Activated CD8-positive, alpha-beta T cell treated with anti-CD3 and anti-CD28 coated beads for 36 hours (primary cell): ENCODE measurements at regions not wholly inside any gene's neighbourhood (a gene's known extent, or its start where the extent isn't known, plus 50 kb on each side); places are given as distances from the start of the nearest gene placed in this dataset.

Experiments used
- ATAC-seq: fragments of 200-7000 bp; cut with Tn5 transposase; one replicate; pipeline ENCODE4 v1.10.0; 2021; ENCODE audit warnings: mild to moderate bottlenecking, moderate library complexity
- CTCF ChIA-PET: fragments of 350-600 bp; sonication (Branson Sonifier 250); formaldehyde crosslinking; loops from one replicate; lab custom pipeline; 2021; ENCODE audit warnings: antibody characterized with exemption; lab: Charles Lee
- POLR2A ChIA-PET: fragments of 350-600 bp; sonication (Branson Sonifier 250); formaldehyde crosslinking; loops from one replicate; lab custom pipeline; 2021; ENCODE audit warnings: antibody characterized with exemption; lab: Charles Lee
- DNase-seq: peaks from one replicate; pipeline ENCODE4 v3.0.0-alpha.2; 2020
- H3K27ac Mint-ChIP-seq: one replicate; pipeline ENCODE4 v1.8.0; 2021; ENCODE audit warnings: mild to moderate bottlenecking, mixed read lengths
- H3K27me3 Mint-ChIP-seq: one replicate; pipeline ENCODE4 v1.8.0; 2021; ENCODE audit warnings: mixed read lengths
- H3K36me3 Mint-ChIP-seq: one replicate; pipeline ENCODE4 v1.8.0; 2021; ENCODE audit warnings: low read depth, mixed read lengths
- H3K4me1 Mint-ChIP-seq: one replicate; pipeline ENCODE4 v1.8.0; 2021; ENCODE audit warnings: low read depth, mixed read lengths
- H3K4me3 Mint-ChIP-seq: one replicate; pipeline ENCODE4 v1.8.0; 2021; ENCODE audit warnings: mild to moderate bottlenecking, moderate library complexity, mixed read lengths
- H3K9me3 Mint-ChIP-seq: one replicate; pipeline ENCODE4 v1.8.0; 2021; ENCODE audit warnings: mixed read lengths
- CTCF ChIP-seq: fragments of 200-600 bp; IDR thresholded peaks from one replicate; pipeline ENCODE4 v1.8.0; 2022; ENCODE audit warnings: antibody characterized with exemption, mild to moderate bottlenecking
- intact Hi-C: fragments of 100-400 bp; cut with micrococcal nuclease; formaldehyde crosslinking; loops from one replicate; pipeline ENCODE4 v1.10.0; 2022

- Mint-ChIP-seq H3K9me3 (peaks cover 5% of the 10 kb centered on the region), H3K4me1 (no peaks in the 10 kb centered on the region), H3K27me3 (no peaks in the 10 kb centered on the region), H3K36me3 (no peaks in the 10 kb centered on the region), H3K4me3 (no peak overlapping the region), H3K27ac (no peak overlapping the region)
- ATAC-seq (no peak), DNase-seq (no peak)
- CTCF ChIA-PET: no interaction called here
- intact Hi-C loops: no loop called here
- no peak for TF ChIP-seq CTCF
- POLR2A ChIA-PET: no interaction called here
Measured at GRCh38 chr14:83441801-83442200, 1908.1 kb upstream of the SEL1L start.

- TF ChIP-seq CTCF: no peak
- ChIA-PET POLR2A (interaction anchor here (0.7 kb wide), 1 partner anchor 447 kb away, joined by 3 read pairs; no protein-coding TSS in a partner anchor), CTCF (no interaction called here)
- Mint-ChIP-seq H3K27ac (no peak overlapping the region), H3K27me3 (no peaks in the 10 kb centered on the region), H3K4me3 (no peak overlapping the region), H3K4me1 (no peaks in the 10 kb centered on the region), H3K9me3 (peaks cover 18% of the 10 kb centered on the region), H3K36me3 (no peaks in the 10 kb centered on the region)
- DNase-seq (no peak), ATAC-seq (no peak)
- intact Hi-C loops: no loop called here
Measured at GRCh38 chr14:83455561-83455960, 1921.9 kb upstream of the SEL1L start.

- POLR2A ChIA-PET: no interaction called here
- Mint-ChIP-seq H3K27ac (no peak overlapping the region), H3K4me1 (no peaks in the 10 kb centered on the region), H3K27me3 (no peaks in the 10 kb centered on the region), H3K4me3 (no peak overlapping the region), H3K36me3 (no peaks in the 10 kb centered on the region), H3K9me3 (peaks cover 22% of the 10 kb centered on the region)
- CTCF ChIA-PET: no interaction called here
- ATAC-seq: no peak
- TF ChIP-seq CTCF: no peak
- intact Hi-C loops: loop anchor here (10.0 kb wide), 1 partner anchor 747 kb away; no protein-coding TSS in a partner anchor
- DNase-seq: no peak
Measured at GRCh38 chr14:83461521-83461920, 1927.9 kb upstream of the SEL1L start.

DNA sequence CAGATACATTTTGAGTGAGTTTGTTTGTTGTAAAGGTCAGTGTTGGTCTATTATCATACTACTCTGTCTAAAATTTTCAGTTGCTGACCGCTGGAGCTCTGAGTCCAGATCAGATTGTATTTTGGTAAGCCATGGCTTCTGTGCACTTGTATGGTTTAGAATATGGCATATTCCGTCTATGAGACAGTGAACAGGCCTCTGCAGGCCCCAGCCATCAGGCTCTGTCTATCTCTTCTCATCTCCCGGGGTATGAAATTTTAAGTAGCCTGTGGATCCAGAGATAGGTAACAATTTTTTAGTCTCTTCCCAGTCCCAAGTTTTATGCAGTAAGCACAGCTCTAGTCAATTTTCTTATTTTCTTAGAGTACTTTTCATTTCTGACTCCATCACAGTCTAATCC is 1929.1 kb upstream of the SEL1L start:
- Mint-ChIP-seq H3K4me1 (no peaks in the 10 kb centered on the region), H3K4me3 (no peak overlapping the region), H3K9me3 (peaks cover 19% of the 10 kb centered on the region), H3K27ac (no peak overlapping the region), H3K27me3 (no peaks in the 10 kb centered on the region), H3K36me3 (no peaks in the 10 kb centered on the region)
- ATAC-seq: no peak
- no peak for DNase-seq
- POLR2A ChIA-PET: no interaction called here
- TF ChIP-seq CTCF: no peak
- intact Hi-C loops: loop anchor here (10.0 kb wide), 1 partner anchor 748 kb away; no protein-coding TSS in a partner anchor
- CTCF ChIA-PET: no interaction called here

DNA sequence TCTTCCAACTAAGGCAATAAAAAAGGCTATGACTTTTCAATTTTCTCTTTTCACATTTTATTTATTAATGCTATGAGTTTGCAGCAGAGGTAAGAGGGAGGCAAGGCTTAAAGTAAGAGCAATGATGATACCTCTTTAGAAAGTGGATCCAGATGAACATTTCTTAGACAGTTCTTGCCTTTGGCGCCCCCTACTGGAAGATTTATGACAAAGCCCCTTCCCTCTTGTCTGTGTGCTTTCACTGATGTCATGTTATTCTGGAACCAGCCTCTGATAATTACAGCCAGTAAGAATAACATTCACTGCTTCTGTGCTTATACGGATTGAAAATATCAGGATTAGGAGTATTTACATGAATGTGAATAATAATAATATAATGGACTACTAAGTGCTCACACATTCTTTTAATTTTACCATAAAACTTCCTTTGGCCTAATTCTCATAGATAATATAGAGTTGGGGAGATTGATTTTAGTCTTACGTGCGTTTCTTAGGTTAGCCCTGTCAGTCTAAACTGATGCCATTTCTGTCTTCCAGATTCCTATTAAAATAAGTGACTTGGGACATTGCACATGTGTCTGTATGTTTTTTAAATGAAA is 1929.9 kb upstream of the SEL1L start:
- DNase-seq (peak; percentile 37), ATAC-seq (no peak)
- no peaks in the 10 kb centered on the region for H3K4me1 Mint-ChIP-seq
- H3K9me3 Mint-ChIP-seq: peaks cover 13% of the 10 kb centered on the region
- ChIA-PET POLR2A (no interaction called here), CTCF (interaction anchor here (1.0 kb wide), 2 partner anchors 11 to 21 kb away, joined by 3 to 4 read pairs; no protein-coding TSS in a partner anchor)
- H3K27ac Mint-ChIP-seq: no peak overlapping the region
- H3K27me3 Mint-ChIP-seq: no peaks in the 10 kb centered on the region
- intact Hi-C loops: loop anchor here (10.0 kb wide), 1 partner anchor 749 kb away; no protein-coding TSS in a partner anchor
- no peak overlapping the region for H3K4me3 Mint-ChIP-seq
- peak; percentile 61 for TF ChIP-seq CTCF
- no peaks in the 10 kb centered on the region for H3K36me3 Mint-ChIP-seq
